ENCODE measurements at regions not wholly inside any gene's neighbourhood (a gene's known extent, or its start where the extent isn't known, plus 50 kb on each side); places are given as distances from the start of the nearest gene placed in this dataset.

GRCh38 chr3:66827726-66828125 lies 170.4 kb upstream of the KBTBD8 start:
- TF ChIP-seq TAF1 (IDR thresholded peaks at IDR 0.05; ENCODE audit: borderline replicate concordance, low read depth, low read length) (no peak), POLR2AphosphoS5 (IDR thresholded peaks at IDR 0.05; ENCODE audit: low read depth, low read length) (no peak), POLR2A (IDR thresholded peaks at IDR 0.05; ENCODE audit: low read depth, low read length) (no peak)

Data from GM12892 (cell line).